CD4-positive, alpha-beta T cell treated with Interleukin-6 at 100 ng/mL for 8 hours (primary cell): ENCODE measurements at regions not wholly inside any gene's neighbourhood (a gene's known extent, or its start where the extent isn't known, plus 50 kb on each side); places are given as distances from the start of the nearest gene placed in this dataset.
"Not testable (repeated sequence)": the region's sequence is repeated elsewhere in the genome, so short reads cannot be mapped to it uniquely, and the experiment has no call there.

Experiments
- DNase-seq: peaks from one replicate; pipeline ENCODE4 v3.0.0-alpha.2; 2020; ENCODE audit warnings: mixed read lengths, low spot score

- no peak for DNase-seq
These were observed 525.8 kb downstream of the NLGN4X start for GRCh38 chrX:5702890-5703289.

DNA sequence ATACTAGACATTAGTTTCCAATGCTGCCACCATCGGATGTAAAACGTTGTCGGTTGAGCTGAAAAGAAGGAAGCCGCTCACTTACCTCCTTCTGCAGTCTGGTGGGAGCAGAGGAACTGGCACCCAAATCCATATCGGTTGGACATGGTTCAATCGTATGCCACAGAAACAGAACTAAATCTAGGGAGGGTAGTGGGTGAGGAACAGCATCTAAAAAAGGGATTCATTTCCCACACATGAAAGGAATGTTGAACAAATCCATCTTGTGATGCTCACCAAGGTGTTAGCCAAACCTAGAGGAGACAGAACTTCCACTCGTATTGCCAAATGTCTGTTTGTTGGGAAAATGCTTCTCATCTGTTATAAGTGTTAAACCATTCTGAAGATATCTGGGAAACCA lies 532.7 kb downstream of the NLGN4X start:
- DNase-seq: no peak

- DNase-seq: no peak
These were observed 544.7 kb downstream of the NLGN4X start for GRCh38 chrX:5683996-5684395.

DNA sequence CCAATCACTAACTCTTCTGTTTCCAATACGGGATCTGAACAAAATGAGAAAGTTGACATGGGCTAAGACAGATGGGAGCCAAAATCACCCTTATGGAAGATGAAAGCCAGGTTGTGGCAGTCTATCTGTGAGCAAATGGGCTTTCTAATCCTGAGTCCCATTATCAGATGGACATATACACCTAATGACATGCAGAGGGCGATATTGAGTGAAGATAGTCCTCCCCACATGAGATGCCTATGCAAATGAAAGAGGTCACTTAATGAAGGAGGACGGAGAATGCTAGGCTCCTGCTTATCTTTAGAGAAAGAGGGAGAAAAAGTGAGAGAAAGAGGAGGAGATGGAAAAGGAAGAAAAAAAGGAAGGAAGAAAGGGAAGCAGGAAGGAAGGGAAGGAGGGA lies 547.5 kb downstream of the NLGN4X start:
- DNase-seq: no peak

GRCh38 chrX:5674036-5674435 lies 554.6 kb downstream of the NLGN4X start:
- DNase-seq: no peak

DNA sequence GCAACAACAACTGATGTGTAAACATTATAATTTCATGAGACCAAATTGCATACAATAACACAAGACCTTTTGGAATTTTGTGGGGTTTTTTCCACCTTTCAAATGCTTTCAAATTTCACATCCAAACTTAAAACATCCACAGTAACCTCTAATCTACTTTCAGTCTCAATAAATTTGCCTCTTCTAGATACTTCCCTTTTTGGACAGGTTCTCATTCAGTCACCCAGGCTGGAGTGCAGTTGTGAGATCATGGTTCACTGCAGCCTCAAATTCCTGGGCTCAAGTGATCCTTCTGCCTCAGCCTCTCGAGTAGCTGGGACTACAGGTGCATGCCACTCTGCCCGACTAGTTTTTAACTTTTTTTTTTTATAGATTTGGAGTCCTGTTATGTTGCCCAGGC lies 556.6 kb downstream of the NLGN4X start:
- DNase-seq: no peak

GRCh38 chrX:5666689-5667088 lies 562.0 kb downstream of the NLGN4X start:
- not testable (repeated sequence) for DNase-seq

GRCh38 chrX:5656544-5656943 lies 572.1 kb downstream of the NLGN4X start:
- no peak for DNase-seq

- no peak for DNase-seq
These were observed 577.8 kb downstream of the NLGN4X start for GRCh38 chrX:5650904-5651303.

GRCh38 chrX:5648941-5649568 lies 579.6 kb downstream of the NLGN4X start:
- no peak for DNase-seq

DNA sequence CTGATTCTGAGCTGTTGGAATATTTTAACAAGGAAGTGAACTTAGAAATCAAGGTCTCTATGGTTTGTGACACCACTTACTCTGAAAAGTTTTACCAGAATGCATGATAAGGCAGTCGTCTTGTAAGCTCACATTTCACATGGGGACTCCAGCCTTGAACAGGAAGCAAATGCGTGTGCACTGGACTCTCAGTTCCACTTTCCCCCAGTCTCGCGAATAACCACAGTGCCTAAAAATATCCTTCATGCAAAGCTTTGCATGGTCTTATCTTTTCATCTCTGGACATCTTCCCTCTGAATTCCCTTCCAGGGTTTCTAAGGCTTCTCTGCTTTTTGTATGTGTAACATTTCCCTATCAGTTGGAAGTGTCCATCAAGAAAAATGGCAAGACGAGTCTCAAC lies 581.8 kb downstream of the NLGN4X start:
- no peak for DNase-seq

GRCh38 chrX:5644776-5645175 lies 583.9 kb downstream of the NLGN4X start:
- DNase-seq: no peak

DNA sequence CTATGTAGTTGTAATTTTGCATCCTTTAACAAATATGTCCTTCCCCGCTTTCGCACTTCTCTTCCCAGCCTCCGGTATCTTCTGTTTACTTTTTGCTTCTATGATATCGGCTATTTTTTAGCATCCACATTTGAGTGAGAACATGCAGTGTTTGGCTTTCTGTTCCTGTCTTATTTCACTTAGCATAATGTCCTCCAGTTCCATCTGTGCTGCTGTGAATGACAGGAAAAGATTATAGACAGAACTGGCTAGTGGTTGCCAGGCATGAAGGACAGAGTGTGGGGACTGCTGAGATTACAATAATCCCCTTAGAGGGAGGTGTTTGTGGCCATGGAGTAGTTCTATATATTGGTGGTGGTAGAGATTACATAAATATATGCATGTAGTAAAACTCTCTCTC lies 588.6 kb downstream of the NLGN4X start:
- no peak for DNase-seq

DNA sequence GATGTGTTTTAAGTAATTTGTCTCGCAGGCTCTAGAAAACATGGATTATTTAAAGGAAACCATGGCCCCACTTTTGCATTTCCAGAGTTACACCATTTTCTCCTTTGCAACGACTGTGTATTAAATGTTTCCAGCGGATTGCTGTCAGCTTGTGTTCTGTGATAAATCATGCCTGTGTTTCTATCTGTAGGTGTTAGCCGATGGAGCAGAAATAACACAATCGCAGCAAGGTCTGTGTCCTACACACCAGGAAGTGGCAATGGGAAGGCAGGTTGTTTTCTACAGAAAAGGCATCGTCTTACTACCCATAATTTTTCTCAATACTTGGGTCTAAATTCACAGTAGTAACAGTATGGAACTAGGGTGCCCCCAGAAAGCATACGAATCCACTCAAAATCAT lies 590.1 kb downstream of the NLGN4X start:
- DNase-seq: no peak

GRCh38 chrX:5632887-5633286 lies 595.8 kb downstream of the NLGN4X start:
- no peak for DNase-seq

GRCh38 chrX:5632061-5632614 lies 596.5 kb downstream of the NLGN4X start:
- DNase-seq: no peak

DNA sequence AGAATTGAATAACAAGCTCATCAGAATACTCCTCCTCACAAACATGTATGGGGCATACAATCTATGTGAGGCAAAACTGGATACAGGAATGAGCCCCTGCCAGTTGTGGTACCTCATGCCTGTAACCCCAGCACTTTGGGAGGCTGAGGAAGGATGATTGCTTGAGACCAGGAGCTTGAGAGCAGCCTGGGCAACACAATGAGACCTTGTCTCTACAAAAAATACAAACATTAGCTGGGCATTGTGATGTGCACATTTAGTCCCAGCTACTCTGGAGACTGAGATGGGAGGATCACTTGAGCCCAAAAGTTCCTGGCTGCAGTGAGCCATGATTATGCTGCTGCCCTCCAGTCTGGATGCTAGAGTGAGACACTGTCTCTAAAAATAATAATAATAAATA lies 611.0 kb downstream of the NLGN4X start:
- DNase-seq: no peak

- no peak for DNase-seq
These were observed 633.1 kb downstream of the NLGN4X start for GRCh38 chrX:5595570-5595969.

- no peak for DNase-seq
These were observed 641.9 kb downstream of the NLGN4X start for GRCh38 chrX:5586726-5587125.

GRCh38 chrX:5575407-5575806 lies 653.3 kb downstream of the NLGN4X start:
- DNase-seq: no peak

GRCh38 chrX:5568934-5569333 lies 659.7 kb downstream of the NLGN4X start:
- no peak for DNase-seq

DNA sequence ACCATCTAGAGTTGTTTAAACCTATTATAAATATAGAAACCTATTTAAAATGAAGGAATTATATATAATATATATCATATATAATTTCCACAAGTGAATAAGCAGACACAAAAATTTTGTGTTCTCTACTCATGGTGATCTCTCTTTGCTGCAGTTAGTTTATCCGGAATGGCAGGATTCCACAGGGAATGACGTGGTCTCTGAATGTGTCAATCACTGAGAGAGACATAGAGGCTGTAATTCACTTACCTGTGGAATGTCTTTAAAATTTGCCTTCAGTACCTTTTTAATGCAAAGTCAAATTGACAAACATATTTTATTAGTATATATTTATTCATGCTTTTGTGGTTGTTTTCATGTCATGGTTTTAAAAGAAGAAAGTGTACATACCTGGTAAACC lies 669.3 kb downstream of the NLGN4X start:
- no peak for DNase-seq

GRCh38 chrX:5549512-5549911 lies 679.2 kb downstream of the NLGN4X start:
- no peak for DNase-seq

- no peak for DNase-seq
These were observed 691.6 kb downstream of the NLGN4X start for GRCh38 chrX:5537098-5537497.
